ENCODE measurements at regions not wholly inside any gene's neighbourhood (a gene's known extent, or its start where the extent isn't known, plus 50 kb on each side); places are given as distances from the start of the nearest gene placed in this dataset.

DNA sequence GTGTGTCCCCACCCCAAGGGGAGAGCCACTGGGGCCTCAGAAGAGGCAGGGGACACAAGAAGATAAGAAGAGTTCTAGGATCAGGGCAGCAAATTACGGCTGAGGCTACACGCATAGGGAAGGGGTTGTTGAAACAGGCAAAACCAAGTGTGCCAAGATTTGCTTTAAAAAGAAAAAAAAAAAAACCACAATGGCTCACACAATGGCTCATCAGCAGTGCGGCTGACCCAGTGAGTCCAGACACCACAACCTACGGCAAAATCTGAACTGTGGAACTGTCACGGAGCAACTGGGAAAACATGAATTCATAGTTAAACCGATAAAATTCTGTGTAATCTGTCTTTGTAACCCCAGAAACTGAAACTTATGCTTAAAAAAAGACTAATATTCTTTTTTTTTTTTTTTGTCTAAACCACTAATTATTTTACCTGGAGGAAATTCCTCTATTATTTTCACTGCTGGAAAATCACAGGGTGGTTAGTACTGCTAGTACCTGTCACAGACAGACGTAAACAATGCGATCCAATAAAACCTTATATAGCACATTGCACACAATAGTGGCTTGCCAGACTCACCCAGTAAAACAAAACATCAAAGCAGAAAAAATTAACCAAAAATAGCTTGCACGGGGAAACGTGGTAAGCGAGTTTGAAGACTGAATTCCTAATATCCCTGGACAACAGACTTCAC lies 325.4 kb upstream of the TSHZ3 start:
- Histone ChIP-seq H3K36me3 (no peaks in the 10 kb centered on the region), H3K4me3 (no peak overlapping the region), H3K4me1 (no peaks in the 10 kb centered on the region), H3K27me3 (no peaks in the 10 kb centered on the region), H3K9me3 (no peaks in the 10 kb centered on the region), H3K27ac (replicated peaks in 1 of 4) (no peak overlapping the region)
- DNase-seq (ENCODE audit: extremely low spot score) = peak; percentile 37
- intact Hi-C loops (cut with DNase I) = no loop called here
- TF ChIP-seq POLR2A (IDR thresholded peaks at IDR 0.05; ENCODE audit: low read depth) (no peak), POLR2AphosphoS5 (IDR thresholded peaks at IDR 0.05) (no peak), EP300 (IDR thresholded peaks at IDR 0.05) (no peak)
- TF ChIP-seq, protein P1, sequence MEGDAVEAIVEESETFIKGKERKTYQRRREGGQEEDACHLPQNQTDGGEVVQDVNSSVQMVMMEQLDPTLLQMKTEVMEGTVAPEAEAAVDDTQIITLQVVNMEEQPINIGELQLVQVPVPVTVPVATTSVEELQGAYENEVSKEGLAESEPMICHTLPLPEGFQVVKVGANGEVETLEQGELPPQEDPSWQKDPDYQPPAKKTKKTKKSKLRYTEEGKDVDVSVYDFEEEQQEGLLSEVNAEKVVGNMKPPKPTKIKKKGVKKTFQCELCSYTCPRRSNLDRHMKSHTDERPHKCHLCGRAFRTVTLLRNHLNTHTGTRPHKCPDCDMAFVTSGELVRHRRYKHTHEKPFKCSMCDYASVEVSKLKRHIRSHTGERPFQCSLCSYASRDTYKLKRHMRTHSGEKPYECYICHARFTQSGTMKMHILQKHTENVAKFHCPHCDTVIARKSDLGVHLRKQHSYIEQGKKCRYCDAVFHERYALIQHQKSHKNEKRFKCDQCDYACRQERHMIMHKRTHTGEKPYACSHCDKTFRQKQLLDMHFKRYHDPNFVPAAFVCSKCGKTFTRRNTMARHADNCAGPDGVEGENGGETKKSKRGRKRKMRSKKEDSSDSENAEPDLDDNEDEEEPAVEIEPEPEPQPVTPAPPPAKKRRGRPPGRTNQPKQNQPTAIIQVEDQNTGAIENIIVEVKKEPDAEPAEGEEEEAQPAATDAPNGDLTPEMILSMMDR (IDR thresholded peaks at IDR 0.05) = no peak
- 72% methylated on average over 11 of the region's 11 CpGs for WGBS

DNA sequence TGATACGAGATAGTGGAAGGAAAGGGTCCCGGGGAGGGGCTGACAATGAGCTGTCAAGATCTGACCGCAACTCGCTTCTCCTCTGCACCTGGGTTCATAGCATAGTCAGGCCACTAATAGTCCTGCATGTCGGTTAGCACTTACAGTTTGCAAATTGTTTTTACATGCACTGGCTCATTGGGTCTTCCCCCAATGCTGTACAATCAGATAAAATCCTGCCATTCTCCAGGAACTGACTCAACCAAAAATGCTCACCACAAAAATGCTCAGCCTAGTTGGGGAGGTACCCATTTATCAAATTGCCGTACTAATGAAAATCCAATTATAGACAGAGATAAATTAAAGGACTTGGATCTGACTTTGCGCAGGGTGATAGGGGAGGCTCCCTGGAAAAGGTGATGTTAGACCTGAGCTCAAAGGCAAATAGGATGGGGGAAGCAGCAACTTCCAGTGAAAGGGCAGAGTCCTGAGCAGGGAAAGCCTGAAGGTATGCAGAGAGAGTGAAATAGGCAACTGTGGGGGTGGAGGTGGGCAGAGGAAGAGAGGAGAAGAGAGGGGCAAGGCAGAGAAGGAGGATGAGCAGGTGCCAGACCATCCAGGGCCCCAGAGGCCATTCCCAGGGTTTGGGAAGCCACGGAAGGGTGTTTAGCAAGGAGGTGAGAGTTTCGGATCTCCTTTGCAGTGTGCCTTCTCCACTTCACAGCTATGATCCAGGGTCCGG lies 326.1 kb upstream of the TSHZ3 start:
- TF ChIP-seq POLR2AphosphoS5 (IDR thresholded peaks at IDR 0.05) = no peak
- TF ChIP-seq POLR2A (IDR thresholded peaks at IDR 0.05; ENCODE audit: low read depth) = no peak
- no peak for TF ChIP-seq EP300 (IDR thresholded peaks at IDR 0.05)
- TF ChIP-seq, protein P1 (IDR thresholded peaks at IDR 0.05) = no peak
- Histone ChIP-seq H3K4me1 (no peaks in the 10 kb centered on the region), H3K36me3 (no peaks in the 10 kb centered on the region), H3K27ac (replicated peaks in 1 of 4) (no peak overlapping the region), H3K4me3 (no peak overlapping the region), H3K27me3 (no peaks in the 10 kb centered on the region), H3K9me3 (no peaks in the 10 kb centered on the region)
- intact Hi-C loops (cut with DNase I) = no loop called here
- DNase-seq (ENCODE audit: extremely low spot score) = peak; percentile 80
- 75% methylated on average over 10 of the region's 10 CpGs for WGBS

GRCh38 chr19:31676271-31677004 lies 327.2 kb upstream of the TSHZ3 start:
- Histone ChIP-seq H3K4me1 (no peaks in the 10 kb centered on the region), H3K27ac (replicated peaks in 1 of 4) (no peak overlapping the region), H3K9me3 (no peaks in the 10 kb centered on the region), H3K4me3 (no peak overlapping the region), H3K36me3 (no peaks in the 10 kb centered on the region), H3K27me3 (no peaks in the 10 kb centered on the region)
- WGBS = 64% methylated on average over 3 of the region's 3 CpGs
- intact Hi-C loops (cut with DNase I) = no loop called here
- TF ChIP-seq, protein P1 (IDR thresholded peaks at IDR 0.05) = peak in 2 of 3 experiments; percentile 33 to 35
- TF ChIP-seq POLR2AphosphoS5 (IDR thresholded peaks at IDR 0.05) (no peak), POLR2A (IDR thresholded peaks at IDR 0.05; ENCODE audit: low read depth) (no peak)
- peak; percentile 74 for DNase-seq (ENCODE audit: extremely low spot score)

DNA sequence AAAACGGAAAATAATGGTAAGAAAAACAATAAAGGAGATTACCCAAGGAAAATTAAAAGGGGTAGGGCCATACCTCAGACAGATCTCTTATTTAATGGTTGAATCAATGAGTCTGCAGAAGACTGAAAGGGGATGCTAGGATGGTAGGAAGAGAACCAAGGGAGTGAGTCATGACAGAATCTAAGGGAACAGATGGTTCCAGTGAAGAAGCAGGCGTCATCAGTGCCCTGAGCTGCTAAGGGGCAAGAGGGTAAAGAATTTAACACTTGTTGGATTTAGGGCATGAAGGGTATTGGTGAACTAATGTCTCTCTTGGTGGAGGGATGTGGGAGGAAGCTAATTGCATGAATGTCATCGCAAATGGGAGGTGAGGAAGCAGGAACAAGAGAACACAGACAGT lies 329.2 kb upstream of the TSHZ3 start:
- DNase-seq (ENCODE audit: extremely low spot score) = peak; percentile 50
- no peaks in the 10 kb centered on the region for H3K27me3 ChIP-seq
- TF ChIP-seq, protein P1 (IDR thresholded peaks at IDR 0.05) = no peak
- no peak for TF ChIP-seq EP300 (IDR thresholded peaks at IDR 0.05)
- no peak for TF ChIP-seq POLR2AphosphoS5 (IDR thresholded peaks at IDR 0.05)
- TF ChIP-seq POLR2A (IDR thresholded peaks at IDR 0.05; ENCODE audit: low read depth) = no peak
- H3K27ac ChIP-seq (replicated peaks in 1 of 4) = no peak overlapping the region
- H3K4me3 ChIP-seq = no peak overlapping the region
- no peaks in the 10 kb centered on the region for H3K4me1 ChIP-seq
- WGBS = 84% methylated on average over 3 of the region's 3 CpGs
- H3K9me3 ChIP-seq = no peaks in the 10 kb centered on the region
- intact Hi-C loops (cut with DNase I) = no loop called here
- H3K36me3 ChIP-seq = no peaks in the 10 kb centered on the region

Data from esophagus muscularis mucosa (tissue), 4 donors.